ENCODE measurements at regions not wholly inside any gene's neighbourhood (a gene's known extent, or its start where the extent isn't known, plus 50 kb on each side); places are given as distances from the start of the nearest gene placed in this dataset.

DNA sequence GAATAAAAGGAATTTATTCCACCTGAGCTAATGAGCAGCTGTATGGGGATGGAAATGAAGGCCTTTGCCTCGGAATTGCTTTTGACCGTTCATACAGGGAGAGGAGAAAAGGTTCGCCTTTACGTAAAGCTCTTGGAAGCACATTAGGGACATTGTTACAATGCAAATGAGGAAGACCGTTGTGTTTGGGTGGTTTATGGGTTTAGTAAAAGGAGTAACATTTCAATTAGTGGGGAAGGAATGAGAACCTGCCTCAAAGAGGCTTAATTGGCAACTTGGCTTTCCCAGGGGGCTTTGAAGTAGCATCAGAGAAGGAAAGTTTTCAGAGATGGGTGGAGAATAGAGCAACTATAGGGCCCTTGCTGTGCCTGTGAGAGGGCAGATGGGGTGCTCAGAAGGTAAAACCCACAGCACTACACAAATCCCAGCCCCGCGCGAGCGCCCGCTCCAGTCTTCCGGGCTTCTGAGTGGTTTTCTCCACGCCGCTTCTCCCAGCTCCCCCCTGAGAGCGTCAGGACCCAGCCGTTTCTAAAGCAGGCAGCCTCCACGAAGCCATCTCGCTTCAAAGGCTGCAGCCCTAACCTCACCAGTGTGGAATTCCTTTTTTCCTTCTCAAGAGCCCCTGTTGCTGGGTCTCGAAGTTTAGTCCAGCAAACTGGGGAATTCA, 192.0 kb upstream of the HES1 start:
- Histone ChIP-seq H3K27ac (ENCODE audit: low read depth, low read length) (no peak overlapping the region), H3K9ac (ENCODE audit: low read length) (no peak overlapping the region), H2BK12ac (ENCODE audit: low read length) (no peak overlapping the region), H4K8ac (ENCODE audit: low read depth, low read length) (no peak overlapping the region), H3K14ac (ENCODE audit: low read length) (no peak overlapping the region), H3K18ac (ENCODE audit: low read length) (no peak overlapping the region), H2AK5ac (ENCODE audit: low read length) (no peak overlapping the region), H3K4ac (ENCODE audit: low read depth, low read length) (no peak overlapping the region), H3K79me2 (ENCODE audit: control insufficient read depth, insufficient read depth, low read length, poor library complexity) (no peaks in the 10 kb centered on the region), H3K36me3 (ENCODE audit: control insufficient read depth in 1 of 2, insufficient read depth in 2 of 2, low read length in 2 of 2) (no peaks in the 10 kb centered on the region), H3K4me2 (ENCODE audit: low read length) (no peak overlapping the region), H3K79me1 (ENCODE audit: low read length) (peaks cover 12% of the 10 kb centered on the region), H3K23ac (ENCODE audit: low read length) (no peak overlapping the region), H4K91ac (ENCODE audit: low read depth, low read length) (no peak overlapping the region), H3K9me3 (ENCODE audit: insufficient read depth, low read depth, low read length) (no peaks in the 10 kb centered on the region), H3K4me1 (ENCODE audit: control insufficient read depth in 1 of 2, insufficient read depth in 2 of 2, low read length in 2 of 2) (peaks cover 14 to 24% of the 10 kb centered on the region in 2 experiments), H2BK5ac (ENCODE audit: low read depth, low read length, poor library complexity) (no peak overlapping the region), H4K12ac (ENCODE audit: low read depth, low read length) (no peak overlapping the region), H2BK120ac (ENCODE audit: insufficient read depth, low read length, poor library complexity) (no peak overlapping the region), H3K27me3 (ENCODE audit: insufficient read depth, low read length) (no peaks in the 10 kb centered on the region), H3K4me3 (ENCODE audit: low read depth, low read length) (no peak overlapping the region), H2AFZ (ENCODE audit: insufficient read depth, low read length, poor library complexity) (no peak overlapping the region)
- DNase-seq, result no peak
- 100% methylated on average over 1 of the region's 18 CpGs for WGBS (ENCODE audit: extremely low coverage, insufficient coverage, insufficient read length)

DNA sequence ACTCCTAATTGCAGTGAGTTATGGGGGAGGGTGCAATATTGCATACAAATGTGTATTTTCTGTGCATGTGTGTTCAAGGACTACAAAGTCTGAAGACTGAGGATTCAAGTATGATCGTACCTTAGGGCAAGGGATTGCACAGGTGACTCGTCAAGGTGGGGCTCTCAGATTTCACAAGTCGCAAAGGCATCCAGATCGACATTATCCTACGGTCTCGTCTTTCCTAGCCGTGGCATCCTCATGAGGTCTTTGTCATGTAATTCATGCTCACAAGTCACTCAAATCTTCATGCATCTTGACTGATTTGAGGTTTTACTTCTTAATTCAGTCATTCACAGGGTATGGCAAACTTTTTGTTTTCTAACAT, 191.4 kb upstream of the HES1 start:
- Histone ChIP-seq H2AFZ (ENCODE audit: insufficient read depth, low read length, poor library complexity) (no peak overlapping the region), H3K4ac (ENCODE audit: low read depth, low read length) (no peak overlapping the region), H3K4me1 (ENCODE audit: control insufficient read depth in 1 of 2, insufficient read depth in 2 of 2, low read length in 2 of 2) (peaks cover 14 to 24% of the 10 kb centered on the region in 2 experiments), H2BK5ac (ENCODE audit: low read depth, low read length, poor library complexity) (no peak overlapping the region), H3K4me2 (ENCODE audit: low read length) (no peak overlapping the region), H3K14ac (ENCODE audit: low read length) (no peak overlapping the region), H3K9me3 (ENCODE audit: insufficient read depth, low read depth, low read length) (no peaks in the 10 kb centered on the region), H4K8ac (ENCODE audit: low read depth, low read length) (no peak overlapping the region), H3K27ac (ENCODE audit: low read depth, low read length) (no peak overlapping the region), H4K91ac (ENCODE audit: low read depth, low read length) (no peak overlapping the region), H3K18ac (ENCODE audit: low read length) (no peak overlapping the region), H2BK12ac (ENCODE audit: low read length) (no peak overlapping the region), H2BK120ac (ENCODE audit: insufficient read depth, low read length, poor library complexity) (no peak overlapping the region), H3K9ac (ENCODE audit: low read length) (no peak overlapping the region), H2AK5ac (ENCODE audit: low read length) (no peak overlapping the region), H3K4me3 (ENCODE audit: low read depth, low read length) (no peak overlapping the region), H3K36me3 (ENCODE audit: control insufficient read depth in 1 of 2, insufficient read depth in 2 of 2, low read length in 2 of 2) (no peaks in the 10 kb centered on the region), H4K12ac (ENCODE audit: low read depth, low read length) (no peak overlapping the region), H3K27me3 (ENCODE audit: insufficient read depth, low read length) (no peaks in the 10 kb centered on the region), H3K79me1 (ENCODE audit: low read length) (peaks cover 12% of the 10 kb centered on the region), H3K23ac (ENCODE audit: low read length) (no peak overlapping the region), H3K79me2 (ENCODE audit: control insufficient read depth, insufficient read depth, low read length, poor library complexity) (no peaks in the 10 kb centered on the region)
- no peak for DNase-seq
- no CpG with 5 or more reads among the region's 7 CpGs for WGBS (ENCODE audit: extremely low coverage, insufficient coverage, insufficient read length)

- WGBS (ENCODE audit: extremely low coverage, insufficient coverage, insufficient read length), result no CpG with 5 or more reads among the region's 5 CpGs
- H2AK5ac ChIP-seq (ENCODE audit: low read length), result no peak overlapping the region
Measured at GRCh38 chr3:193945143-193945542, 190.8 kb upstream of the HES1 start.

GRCh38 chr3:193946945-193947344, 189.0 kb upstream of the HES1 start:
- Histone ChIP-seq H3K9ac (ENCODE audit: low read length) (no peak overlapping the region), H4K12ac (ENCODE audit: low read depth, low read length) (no peak overlapping the region), H2BK120ac (ENCODE audit: insufficient read depth, low read length, poor library complexity) (no peak overlapping the region), H3K9me3 (ENCODE audit: insufficient read depth, low read depth, low read length) (no peaks in the 10 kb centered on the region), H3K4me3 (ENCODE audit: low read depth, low read length) (no peak overlapping the region), H2AFZ (ENCODE audit: insufficient read depth, low read length, poor library complexity) (no peak overlapping the region), H3K79me2 (ENCODE audit: control insufficient read depth, insufficient read depth, low read length, poor library complexity) (no peaks in the 10 kb centered on the region), H3K79me1 (ENCODE audit: low read length) (peaks cover 11% of the 10 kb centered on the region), H4K8ac (ENCODE audit: low read depth, low read length) (no peak overlapping the region), H2BK5ac (ENCODE audit: low read depth, low read length, poor library complexity) (no peak overlapping the region), H4K91ac (ENCODE audit: low read depth, low read length) (no peak overlapping the region), H3K36me3 (ENCODE audit: control insufficient read depth in 1 of 2, insufficient read depth in 2 of 2, low read length in 2 of 2) (no peaks in the 10 kb centered on the region), H2BK12ac (ENCODE audit: low read length) (no peak overlapping the region), H3K4me2 (ENCODE audit: low read length) (no peak overlapping the region), H3K18ac (ENCODE audit: low read length) (no peak overlapping the region), H3K23ac (ENCODE audit: low read length) (no peak overlapping the region), H3K4me1 (ENCODE audit: control insufficient read depth in 1 of 2, insufficient read depth in 2 of 2, low read length in 2 of 2) (peaks cover 14 to 24% of the 10 kb centered on the region in 2 experiments), H3K4ac (ENCODE audit: low read depth, low read length) (no peak overlapping the region), H3K14ac (ENCODE audit: low read length) (no peak overlapping the region), H2AK5ac (ENCODE audit: low read length) (no peak overlapping the region), H3K27ac (ENCODE audit: low read depth, low read length) (no peak overlapping the region), H3K27me3 (ENCODE audit: insufficient read depth, low read length) (no peaks in the 10 kb centered on the region)
- no peak for DNase-seq
- no CpG with 5 or more reads among the region's 5 CpGs for WGBS (ENCODE audit: extremely low coverage, insufficient coverage, insufficient read length)

More at GRCh38 chr3:193945143-193945542, 190.8 kb upstream of the HES1 start:
- H3K4ac ChIP-seq (ENCODE audit: low read depth, low read length), result no peak overlapping the region
- H2BK120ac ChIP-seq (ENCODE audit: insufficient read depth, low read length, poor library complexity), result no peak overlapping the region
- no peak overlapping the region for H3K23ac ChIP-seq (ENCODE audit: low read length)
- H3K79me2 ChIP-seq (ENCODE audit: control insufficient read depth, insufficient read depth, low read length, poor library complexity), result no peaks in the 10 kb centered on the region
- no peaks in the 10 kb centered on the region for H3K9me3 ChIP-seq (ENCODE audit: insufficient read depth, low read depth, low read length)
- no peak overlapping the region for H3K18ac ChIP-seq (ENCODE audit: low read length)
- no peak overlapping the region for H2BK5ac ChIP-seq (ENCODE audit: low read depth, low read length, poor library complexity)
- no peak overlapping the region for H3K9ac ChIP-seq (ENCODE audit: low read length)
- no peak overlapping the region for H3K4me3 ChIP-seq (ENCODE audit: low read depth, low read length)
- H3K79me1 ChIP-seq (ENCODE audit: low read length), result peaks cover 12% of the 10 kb centered on the region
- H3K14ac ChIP-seq (ENCODE audit: low read length), result no peak overlapping the region
- no peak overlapping the region for H4K91ac ChIP-seq (ENCODE audit: low read depth, low read length)
- no peaks in the 10 kb centered on the region for H3K27me3 ChIP-seq (ENCODE audit: insufficient read depth, low read length)
- H2AFZ ChIP-seq (ENCODE audit: insufficient read depth, low read length, poor library complexity), result no peak overlapping the region
- H2BK12ac ChIP-seq (ENCODE audit: low read length), result no peak overlapping the region
- peaks cover 14 to 25% of the 10 kb centered on the region in 2 experiments for H3K4me1 ChIP-seq (ENCODE audit: control insufficient read depth in 1 of 2, insufficient read depth in 2 of 2, low read length in 2 of 2)
- no peaks in the 10 kb centered on the region for H3K36me3 ChIP-seq (ENCODE audit: control insufficient read depth in 1 of 2, insufficient read depth in 2 of 2, low read length in 2 of 2)
- H4K12ac ChIP-seq (ENCODE audit: low read depth, low read length), result no peak overlapping the region
- no peak overlapping the region for H4K8ac ChIP-seq (ENCODE audit: low read depth, low read length)
- DNase-seq, result no peak
- H3K27ac ChIP-seq (ENCODE audit: low read depth, low read length), result no peak overlapping the region
- no peak overlapping the region for H3K4me2 ChIP-seq (ENCODE audit: low read length)
